Uterus (tissue), 2 donors: ENCODE measurements at regions not wholly inside any gene's neighbourhood (a gene's known extent, or its start where the extent isn't known, plus 50 kb on each side); places are given as distances from the start of the nearest gene placed in this dataset.

Experiments
- POLR2A ChIP-seq, 2 donors: fragments of 450-650 bp; IDR thresholded peaks; one replicate each; pipeline ENCODE4 v1.6.1; 2016; ENCODE audit warnings: antibody characterized with exemption in 2 of 2, mild to moderate bottlenecking in 1 of 2, moderate library complexity in 1 of 2
- TF ChIP-seq, protein P1 (sequence below), 4 experiments: fragments of 200-600 bp in 2 of 4; fragments of 450-650 bp in 2 of 4; sonication (generic) in 2 of 4; IDR thresholded peaks; one replicate each; pipeline ENCODE4 v1.5.1; 2016 to 2019; ENCODE audit warnings: antibody characterized with exemption in 4 of 4, mild to moderate bottlenecking in 2 of 4, moderate library complexity in 1 of 4

DNA sequence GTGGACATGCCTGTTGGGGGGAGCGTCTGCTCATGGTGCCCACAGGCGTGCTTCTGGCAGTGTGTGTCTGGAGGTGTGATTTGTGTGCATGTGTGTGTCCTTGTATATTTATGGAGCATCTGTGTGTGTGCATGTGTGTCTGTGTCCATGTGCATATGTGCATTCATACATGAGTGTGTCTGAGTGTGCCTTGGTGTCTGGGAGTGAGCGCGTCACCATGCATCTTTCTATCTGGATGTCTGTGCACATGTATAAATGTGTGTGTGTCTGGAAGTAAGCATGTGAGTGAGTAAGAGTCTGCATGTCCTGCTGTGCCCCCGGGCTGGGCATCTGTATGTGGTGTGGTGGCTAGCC is 58.1 kb upstream of the PRR23E start:
- no peak for TF ChIP-seq POLR2A (IDR thresholded peaks at IDR 0.05)
- TF ChIP-seq, protein P1, sequence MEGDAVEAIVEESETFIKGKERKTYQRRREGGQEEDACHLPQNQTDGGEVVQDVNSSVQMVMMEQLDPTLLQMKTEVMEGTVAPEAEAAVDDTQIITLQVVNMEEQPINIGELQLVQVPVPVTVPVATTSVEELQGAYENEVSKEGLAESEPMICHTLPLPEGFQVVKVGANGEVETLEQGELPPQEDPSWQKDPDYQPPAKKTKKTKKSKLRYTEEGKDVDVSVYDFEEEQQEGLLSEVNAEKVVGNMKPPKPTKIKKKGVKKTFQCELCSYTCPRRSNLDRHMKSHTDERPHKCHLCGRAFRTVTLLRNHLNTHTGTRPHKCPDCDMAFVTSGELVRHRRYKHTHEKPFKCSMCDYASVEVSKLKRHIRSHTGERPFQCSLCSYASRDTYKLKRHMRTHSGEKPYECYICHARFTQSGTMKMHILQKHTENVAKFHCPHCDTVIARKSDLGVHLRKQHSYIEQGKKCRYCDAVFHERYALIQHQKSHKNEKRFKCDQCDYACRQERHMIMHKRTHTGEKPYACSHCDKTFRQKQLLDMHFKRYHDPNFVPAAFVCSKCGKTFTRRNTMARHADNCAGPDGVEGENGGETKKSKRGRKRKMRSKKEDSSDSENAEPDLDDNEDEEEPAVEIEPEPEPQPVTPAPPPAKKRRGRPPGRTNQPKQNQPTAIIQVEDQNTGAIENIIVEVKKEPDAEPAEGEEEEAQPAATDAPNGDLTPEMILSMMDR (IDR thresholded peaks at IDR 0.05), result no peak
